ENCODE measurements at regions not wholly inside any gene's neighbourhood (a gene's known extent, or its start where the extent isn't known, plus 50 kb on each side); places are given as distances from the start of the nearest gene placed in this dataset.

DNA sequence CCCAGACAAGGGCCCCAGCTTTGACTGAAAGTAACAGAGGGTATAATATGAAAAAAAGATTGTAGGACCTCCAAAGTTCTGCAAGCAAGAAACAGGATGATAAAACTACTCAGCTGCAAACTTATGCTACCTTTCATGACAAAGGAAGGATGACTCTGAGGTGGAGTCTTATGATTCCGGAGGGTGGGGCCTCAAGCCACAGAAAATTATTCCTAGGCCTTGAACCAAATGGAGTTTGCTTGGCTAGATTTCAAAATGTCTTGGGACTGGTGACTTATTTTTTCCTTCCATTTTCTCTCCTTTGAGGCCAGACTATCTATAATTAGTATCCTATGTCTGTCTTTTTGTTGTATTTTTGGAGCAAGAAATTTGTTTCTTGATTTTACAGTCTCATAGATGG, 336.4 kb downstream of the LRIG3 start:
- no peak for DNase-seq (ENCODE audit: low read depth)

GRCh38 chr12:58584880-58585279, 335.4 kb downstream of the LRIG3 start:
- DNase-seq (ENCODE audit: low read depth) = no peak

- no peak for DNase-seq (ENCODE audit: low read depth)
These were observed 333.5 kb downstream of the LRIG3 start for GRCh38 chr12:58586762-58587161.

GRCh38 chr12:58588770-58589169, 331.5 kb downstream of the LRIG3 start:
- DNase-seq (ENCODE audit: low read depth) = no peak

GRCh38 chr12:58592475-58593207, 327.7 kb downstream of the LRIG3 start:
- no peak for DNase-seq (ENCODE audit: low read depth)

DNA sequence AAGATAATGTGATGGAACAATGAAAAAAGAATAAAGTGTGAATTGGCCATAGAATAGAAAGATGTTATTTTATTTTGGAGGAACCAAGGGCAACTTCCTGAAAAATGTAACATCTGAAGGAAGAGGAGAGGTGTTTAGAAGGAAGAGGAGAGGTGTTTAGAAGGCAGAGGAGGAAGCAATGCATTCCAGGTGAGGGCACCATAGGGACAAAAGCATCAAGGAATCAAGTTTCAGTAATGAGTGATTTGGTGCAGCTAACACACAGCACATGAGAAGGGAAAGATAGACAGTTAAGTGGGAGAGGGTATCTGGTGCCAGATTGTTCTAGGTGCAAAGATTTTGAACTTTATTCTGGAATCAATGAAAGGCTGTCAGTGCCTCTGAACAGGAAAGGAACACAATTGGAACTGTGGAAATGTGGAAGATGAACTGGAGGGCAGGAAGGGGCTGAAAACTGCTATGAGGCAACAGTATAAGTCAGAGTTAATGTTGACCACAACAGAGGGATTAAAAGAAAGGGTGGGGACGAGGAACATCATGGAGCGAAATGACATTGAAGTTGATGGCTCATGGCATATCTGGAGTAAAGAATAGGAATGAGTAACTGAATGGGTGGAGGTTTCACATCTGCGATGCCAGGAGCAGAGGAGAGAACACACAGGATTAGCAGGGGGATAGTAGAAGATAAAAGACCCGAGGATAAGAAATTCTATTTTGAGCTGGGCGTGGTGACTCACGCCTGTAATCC, 326.6 kb downstream of the LRIG3 start:
- no peak for DNase-seq (ENCODE audit: low read depth)

DNA sequence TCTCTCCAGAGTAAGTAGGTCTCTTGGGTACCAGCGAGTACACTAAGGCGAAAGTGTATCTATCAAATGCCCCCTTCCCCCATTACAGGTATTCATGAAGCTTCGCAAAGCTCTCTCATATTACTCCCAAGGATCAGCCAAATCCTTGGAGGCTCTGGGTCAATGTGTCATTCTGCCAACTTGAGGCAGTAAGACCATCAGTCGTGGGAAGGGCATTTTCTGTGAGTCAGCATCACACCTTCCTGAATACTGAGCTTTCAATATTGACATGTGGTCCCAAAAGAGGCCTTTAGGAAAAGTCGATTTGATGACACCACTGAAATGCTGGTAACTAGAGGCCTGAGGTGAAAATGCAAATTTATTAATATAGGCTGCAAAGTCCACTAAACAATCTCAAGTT, 323.9 kb downstream of the LRIG3 start:
- peak; percentile 17 for DNase-seq (ENCODE audit: low read depth)

- no peak for DNase-seq (ENCODE audit: low read depth)
These were observed 318.8 kb downstream of the LRIG3 start for GRCh38 chr12:58601529-58601928.

- no peak for DNase-seq (ENCODE audit: low read depth)
These were observed 318.1 kb downstream of the LRIG3 start for GRCh38 chr12:58602179-58602578.

DNA sequence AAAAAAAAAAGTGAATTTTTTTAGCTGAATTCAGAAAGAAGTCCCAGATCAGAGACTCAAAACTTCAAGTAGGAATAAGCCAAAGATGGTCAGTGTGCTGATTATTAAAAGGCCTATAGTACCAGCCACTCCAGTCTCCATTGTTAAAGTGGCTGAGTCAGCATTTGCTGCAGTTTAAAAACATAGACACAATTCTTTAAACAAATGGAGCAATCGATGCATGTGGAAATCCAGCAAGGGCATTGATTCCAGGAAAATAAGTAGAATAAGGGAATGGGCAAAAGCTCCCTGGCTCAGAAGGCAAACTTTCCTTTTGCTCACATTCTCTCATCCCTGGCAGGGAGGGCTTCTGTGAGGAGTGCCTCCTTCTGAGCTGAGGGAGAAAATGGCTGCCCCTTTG, 317.6 kb downstream of the LRIG3 start:
- DNase-seq (ENCODE audit: low read depth) = no peak

GRCh38 chr12:58607805-58608204, 312.5 kb downstream of the LRIG3 start:
- DNase-seq (ENCODE audit: low read depth) = no peak

- DNase-seq (ENCODE audit: low read depth) = no peak
These were observed 311.6 kb downstream of the LRIG3 start for GRCh38 chr12:58608711-58609110.

- no peak for DNase-seq (ENCODE audit: low read depth)
These were observed 305.3 kb downstream of the LRIG3 start for GRCh38 chr12:58615047-58615446.

- DNase-seq (ENCODE audit: low read depth) = no peak
These were observed 304.7 kb downstream of the LRIG3 start for GRCh38 chr12:58615576-58615975.

DNA sequence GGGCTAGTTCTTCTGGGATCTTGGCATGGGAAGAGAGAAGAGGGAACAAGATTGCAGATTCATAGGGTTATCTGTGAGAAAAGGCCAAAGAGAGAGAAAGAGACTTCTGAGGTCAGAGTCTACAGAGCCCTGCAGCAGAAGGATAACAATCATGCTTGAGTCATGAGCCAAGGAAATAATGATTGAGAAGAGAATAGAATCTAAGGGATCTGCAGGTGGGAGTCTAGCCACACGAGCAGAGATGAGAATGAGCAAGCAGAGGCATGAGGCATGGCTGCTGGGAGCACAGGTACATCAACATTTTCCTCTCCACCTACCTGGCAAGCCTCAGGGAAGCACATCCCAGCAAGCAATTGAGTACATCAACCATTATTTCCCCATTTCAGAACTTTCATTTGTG, 303.7 kb downstream of the LRIG3 start:
- no peak for DNase-seq (ENCODE audit: low read depth)

- DNase-seq (ENCODE audit: low read depth) = no peak
These were observed 299.2 kb downstream of the LRIG3 start for GRCh38 chr12:58621126-58621525.

GRCh38 chr12:58629376-58629775, 290.9 kb downstream of the LRIG3 start:
- no peak for DNase-seq (ENCODE audit: low read depth)

DNA sequence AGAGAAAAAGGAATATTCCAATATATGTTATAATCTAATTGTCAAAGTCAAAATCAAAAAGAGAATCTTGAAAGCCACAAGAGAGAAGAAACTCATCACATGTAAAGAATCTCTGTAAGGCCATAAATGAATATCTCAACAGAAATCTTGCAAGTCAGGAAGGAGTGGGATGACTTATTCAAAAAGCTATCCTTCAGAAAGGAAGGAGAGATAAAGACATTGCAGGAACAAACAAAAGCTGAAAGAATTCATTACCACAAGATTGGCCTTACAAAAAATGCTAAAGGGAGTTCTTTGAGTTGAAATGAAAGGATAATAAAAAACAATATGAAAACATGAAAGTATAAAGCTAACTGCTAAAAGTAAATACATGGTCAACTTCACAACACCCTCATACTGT, 286.8 kb downstream of the LRIG3 start:
- no peak for DNase-seq (ENCODE audit: low read depth)

DNA sequence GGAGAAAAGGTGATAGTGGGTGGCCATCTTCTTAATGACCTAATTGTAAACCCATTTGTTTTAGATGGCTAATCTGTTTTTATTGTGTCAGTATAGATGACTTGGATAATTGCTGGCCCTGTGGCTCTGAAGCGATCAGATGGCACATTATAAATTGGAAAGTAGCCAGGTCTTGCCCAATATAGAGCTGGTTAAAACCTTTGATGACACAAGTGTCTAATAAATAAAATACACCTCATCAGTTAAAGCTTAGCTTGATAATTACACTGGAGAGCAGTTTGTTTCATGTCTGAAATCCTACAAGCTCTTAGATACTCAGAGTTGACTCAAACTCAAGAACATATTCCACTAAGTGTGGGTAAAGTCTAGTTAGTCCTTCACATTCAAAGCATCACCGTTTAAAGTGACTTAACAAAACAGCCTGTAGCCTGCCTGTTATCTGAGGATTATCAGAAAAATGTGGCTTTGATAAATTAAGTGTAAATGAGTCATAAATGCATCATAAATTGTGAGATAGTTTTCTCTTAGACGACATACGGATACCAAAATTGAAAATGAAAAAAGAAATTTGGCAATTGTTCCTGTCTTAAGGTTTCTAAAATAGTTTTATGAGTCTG, 280.9 kb downstream of the LRIG3 start:
- no peak for DNase-seq (ENCODE audit: low read depth)

GRCh38 chr12:58640314-58640713, 280.0 kb downstream of the LRIG3 start:
- DNase-seq (ENCODE audit: low read depth) = no peak

GRCh38 chr12:58645946-58646345, 274.4 kb downstream of the LRIG3 start:
- no peak for DNase-seq (ENCODE audit: low read depth)

DNA sequence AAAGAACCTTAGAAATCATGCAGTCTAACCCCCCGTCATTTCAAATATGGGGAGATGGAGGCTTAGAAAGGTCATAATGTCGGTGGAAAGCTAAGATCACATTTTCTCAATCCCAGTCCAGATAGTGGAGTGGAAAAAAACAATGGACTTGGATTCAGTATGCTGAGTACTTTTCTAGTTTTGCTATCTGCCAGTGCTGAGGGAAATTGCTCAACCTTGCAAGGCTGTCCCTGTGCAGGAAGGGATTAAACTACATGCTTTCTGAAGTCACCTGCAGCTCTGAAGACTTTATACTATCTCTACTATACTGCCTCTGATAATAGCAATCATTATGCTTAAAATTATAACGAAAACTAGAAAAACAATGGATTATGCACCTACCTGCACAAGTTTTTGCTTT, 272.8 kb downstream of the LRIG3 start:
- DNase-seq (ENCODE audit: low read depth) = no peak

- no peak for DNase-seq (ENCODE audit: low read depth)
These were observed 272.1 kb downstream of the LRIG3 start for GRCh38 chr12:58648176-58648575.
